Duodenal mucosa (tissue), 2 donors: ENCODE measurements at regions not wholly inside any gene's neighbourhood (a gene's known extent, or its start where the extent isn't known, plus 50 kb on each side); places are given as distances from the start of the nearest gene placed in this dataset.

ENCODE experiments used
- H3K27ac ChIP-seq: one replicate; pipeline ENCODE4 v1.7.0; 2013; ENCODE audit warnings: low read depth, low read length
- H3K27me3 ChIP-seq, 2 donors: one replicate each; pipeline ENCODE4 v1.7.0; 2013; ENCODE audit warnings: low read length in 2 of 2, control low read depth in 1 of 2; ENCODE audit not compliant: insufficient read depth in 2 of 2, control insufficient read depth in 1 of 2
- H3K36me3 ChIP-seq, 2 donors: one replicate each; pipeline ENCODE4 v1.7.0; 2013; ENCODE audit warnings: low read length in 2 of 2, control low read depth in 1 of 2; ENCODE audit not compliant: insufficient read depth in 2 of 2, control insufficient read depth in 1 of 2
- H3K4me1 ChIP-seq, 2 donors: one replicate each; pipeline ENCODE4 v1.7.0; 2013; ENCODE audit warnings: low read length in 2 of 2, control low read depth in 1 of 2; ENCODE audit not compliant: insufficient read depth in 2 of 2, control insufficient read depth in 1 of 2
- H3K4me3 ChIP-seq, 2 donors: one replicate each; pipeline ENCODE4 v1.7.0; 2013; ENCODE audit warnings: low read length in 2 of 2, low read depth in 1 of 2
- H3K9ac ChIP-seq, 2 donors: one replicate each; pipeline ENCODE4 v1.7.0; 2013; ENCODE audit warnings: low read length in 2 of 2, low read depth in 1 of 2
- H3K9me3 ChIP-seq, 2 donors: one replicate each; pipeline ENCODE4 v1.7.0; 2013; ENCODE audit warnings: low read length in 2 of 2, control low read depth in 1 of 2; ENCODE audit not compliant: control insufficient read depth in 1 of 2

GRCh38 chr9:79107911-79108676 lies 463.7 kb upstream of the TLE4 start:
- H3K4me1 ChIP-seq, result no peaks in the 10 kb centered on the region
- H3K27me3 ChIP-seq, result no peaks in the 10 kb centered on the region
- H3K4me3 ChIP-seq, result no peak overlapping the region
- H3K9ac ChIP-seq, result no peak overlapping the region
- no peaks in the 10 kb centered on the region for H3K36me3 ChIP-seq
- H3K27ac ChIP-seq, result no peak overlapping the region
- H3K9me3 ChIP-seq, result peaks cover 0 to 3% of the 10 kb centered on the region in 2 donors

GRCh38 chr9:79111653-79112052 lies 460.1 kb upstream of the TLE4 start:
- no peaks in the 10 kb centered on the region for H3K36me3 ChIP-seq
- peaks cover 0 to 3% of the 10 kb centered on the region in 2 donors for H3K9me3 ChIP-seq
- no peaks in the 10 kb centered on the region for H3K4me1 ChIP-seq
- no peaks in the 10 kb centered on the region for H3K27me3 ChIP-seq
- H3K4me3 ChIP-seq, result no peak overlapping the region
- no peak overlapping the region for H3K27ac ChIP-seq
- no peak overlapping the region for H3K9ac ChIP-seq

- Histone ChIP-seq H3K27ac (no peak overlapping the region), H3K9ac (no peak overlapping the region), H3K4me3 (no peak overlapping the region), H3K9me3 (no peaks in the 10 kb centered on the region), H3K4me1 (no peaks in the 10 kb centered on the region), H3K36me3 (no peaks in the 10 kb centered on the region), H3K27me3 (no peaks in the 10 kb centered on the region)
Measured at GRCh38 chr9:79115176-79115575, 456.6 kb upstream of the TLE4 start.

- H3K27me3 ChIP-seq, result no peaks in the 10 kb centered on the region
- no peaks in the 10 kb centered on the region for H3K36me3 ChIP-seq
- H3K4me3 ChIP-seq, result no peak overlapping the region
- no peak overlapping the region for H3K27ac ChIP-seq
- no peak overlapping the region for H3K9ac ChIP-seq
- no peaks in the 10 kb centered on the region for H3K9me3 ChIP-seq
- no peaks in the 10 kb centered on the region for H3K4me1 ChIP-seq
Measured at GRCh38 chr9:79116041-79116440, 455.7 kb upstream of the TLE4 start.

GRCh38 chr9:79116709-79117108 lies 455.1 kb upstream of the TLE4 start:
- H3K9ac ChIP-seq, result no peak overlapping the region
- no peaks in the 10 kb centered on the region for H3K4me1 ChIP-seq
- no peaks in the 10 kb centered on the region for H3K9me3 ChIP-seq
- H3K27ac ChIP-seq, result no peak overlapping the region
- no peaks in the 10 kb centered on the region for H3K36me3 ChIP-seq
- H3K27me3 ChIP-seq, result no peaks in the 10 kb centered on the region
- no peak overlapping the region for H3K4me3 ChIP-seq

GRCh38 chr9:79120533-79120932 lies 451.2 kb upstream of the TLE4 start:
- Histone ChIP-seq H3K4me3 (no peak overlapping the region), H3K9me3 (no peaks in the 10 kb centered on the region), H3K4me1 (no peaks in the 10 kb centered on the region), H3K36me3 (no peaks in the 10 kb centered on the region), H3K9ac (no peak overlapping the region), H3K27me3 (no peaks in the 10 kb centered on the region), H3K27ac (no peak overlapping the region)

- H3K36me3 ChIP-seq, result no peaks in the 10 kb centered on the region
- no peaks in the 10 kb centered on the region for H3K4me1 ChIP-seq
- no peaks in the 10 kb centered on the region for H3K27me3 ChIP-seq
- no peak overlapping the region for H3K4me3 ChIP-seq
- H3K9ac ChIP-seq, result no peak overlapping the region
- H3K9me3 ChIP-seq, result no peaks in the 10 kb centered on the region
- H3K27ac ChIP-seq, result no peak overlapping the region
Measured at GRCh38 chr9:79120941-79121340, 450.8 kb upstream of the TLE4 start.

GRCh38 chr9:79123415-79123814 lies 448.4 kb upstream of the TLE4 start:
- no peaks in the 10 kb centered on the region for H3K9me3 ChIP-seq
- no peak overlapping the region for H3K9ac ChIP-seq
- no peaks in the 10 kb centered on the region for H3K27me3 ChIP-seq
- H3K27ac ChIP-seq, result no peak overlapping the region
- no peak overlapping the region for H3K4me3 ChIP-seq
- H3K4me1 ChIP-seq, result no peaks in the 10 kb centered on the region
- no peaks in the 10 kb centered on the region for H3K36me3 ChIP-seq

GRCh38 chr9:79127661-79128060 lies 444.1 kb upstream of the TLE4 start:
- H3K36me3 ChIP-seq, result no peaks in the 10 kb centered on the region
- H3K9ac ChIP-seq, result no peak overlapping the region
- no peaks in the 10 kb centered on the region for H3K9me3 ChIP-seq
- H3K27me3 ChIP-seq, result no peaks in the 10 kb centered on the region
- H3K27ac ChIP-seq, result no peak overlapping the region
- H3K4me3 ChIP-seq, result no peak overlapping the region
- H3K4me1 ChIP-seq, result no peaks in the 10 kb centered on the region

GRCh38 chr9:79129865-79130480 lies 441.8 kb upstream of the TLE4 start:
- no peaks in the 10 kb centered on the region for H3K4me1 ChIP-seq
- H3K9me3 ChIP-seq, result no peaks in the 10 kb centered on the region
- no peak overlapping the region for H3K4me3 ChIP-seq
- no peak overlapping the region for H3K27ac ChIP-seq
- H3K9ac ChIP-seq, result no peak overlapping the region
- H3K36me3 ChIP-seq, result no peaks in the 10 kb centered on the region
- no peaks in the 10 kb centered on the region for H3K27me3 ChIP-seq
